ENCODE measurements at regions not wholly inside any gene's neighbourhood (a gene's known extent, or its start where the extent isn't known, plus 50 kb on each side); places are given as distances from the start of the nearest gene placed in this dataset.

DNA sequence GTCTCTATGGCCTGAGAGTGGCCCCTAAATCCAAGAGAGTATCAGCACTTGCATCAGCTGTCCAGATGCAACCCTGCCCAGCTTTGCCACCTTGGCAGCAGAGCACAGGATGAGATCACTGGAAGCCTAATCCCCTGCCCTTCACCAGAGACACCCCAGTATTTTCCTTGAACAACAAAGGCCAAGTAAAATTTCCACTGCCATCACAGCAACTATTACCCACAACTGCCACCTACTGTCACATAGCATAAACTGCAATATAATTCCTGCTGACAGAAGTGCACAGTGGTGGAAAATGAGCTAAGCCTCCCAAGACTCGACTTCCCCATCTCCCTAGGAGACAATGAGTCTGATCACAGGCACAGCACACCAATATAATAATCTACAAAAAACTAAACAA lies 462.8 kb upstream of the ZWINT start:
- H3K9me3 Mint-ChIP-seq (ENCODE audit: insufficient read depth): no peaks in the 10 kb centered on the region
- Histone ChIP-seq H2AFZ (ENCODE audit: insufficient read depth, low read depth, low read length, poor library complexity, severe bottlenecking) (no peak overlapping the region), H3K27me3 (replicated peaks in 1 of 4; ENCODE audit: control extremely low read depth in 1 of 4, control insufficient read depth in 3 of 4, insufficient read depth in 4 of 4, low read length in 3 of 4) (no peaks in the 10 kb centered on the region), H3K4me3 (ENCODE audit: control extremely low read depth in 1 of 5, extremely low read depth in 1 of 5, insufficient read depth in 1 of 5, low read depth in 2 of 5, low read length in 4 of 5) (no peak overlapping the region), H3K27ac (ENCODE audit: low read length in 2 of 2) (no peak overlapping the region), H3K9ac (ENCODE audit: low read length) (no peak overlapping the region), H3K79me2 (ENCODE audit: control insufficient read depth, insufficient read depth, low read length) (no peaks in the 10 kb centered on the region), H3K36me3 (replicated peaks in 1 of 2; ENCODE audit: control extremely low read depth in 1 of 2, control insufficient read depth in 1 of 2, extremely low read depth in 1 of 2, insufficient read depth in 2 of 2, low read length in 1 of 2) (no peaks in the 10 kb centered on the region), H3K4me2 (replicated peaks; ENCODE audit: low read depth, low read length, poor library complexity, severe bottlenecking) (no peak overlapping the region), H4K20me1 (ENCODE audit: control insufficient read depth, insufficient read depth, low read length, poor library complexity, severe bottlenecking) (no peaks in the 10 kb centered on the region), H3K4me1 (ENCODE audit: control insufficient read depth in 2 of 2, insufficient read depth in 2 of 2, low read length in 2 of 2) (no peaks in the 10 kb centered on the region), H3K9me3 (ENCODE audit: control extremely low read depth in 1 of 3, control insufficient read depth in 2 of 3, insufficient read depth in 1 of 3, low read length in 2 of 3) (peaks cover 0 to 14% (median 0%) of the 10 kb centered on the region in 3 donors)
- ATAC-seq (ENCODE audit: low read depth) (peak; percentile 51), DNase-seq (peak; percentile 19)
- WGBS (ENCODE audit: insufficient coverage): no CpG with 5 or more reads among the region's 1 CpG
- H3K27me3 Mint-ChIP-seq: no peaks in the 10 kb centered on the region
- no peak overlapping the region for H3K27ac Mint-ChIP-seq
- H3K4me3 Mint-ChIP-seq: no peak overlapping the region
- CTCF ChIA-PET: no interaction called here
- intact Hi-C loops (cut with micrococcal nuclease): loop anchor here (5.0 kb wide), 1 partner anchor 352 kb away; no protein-coding TSS in a partner anchor
- POLR2A ChIA-PET: no interaction called here
- no peaks in the 10 kb centered on the region for H3K4me1 Mint-ChIP-seq
- no peak for TF ChIP-seq EZH2 (IDR thresholded peaks at IDR 0.05; ENCODE audit: borderline replicate concordance, insufficient read depth, low read depth, low read length, poor library complexity, severe bottlenecking)
- TF ChIP-seq, protein P1, sequence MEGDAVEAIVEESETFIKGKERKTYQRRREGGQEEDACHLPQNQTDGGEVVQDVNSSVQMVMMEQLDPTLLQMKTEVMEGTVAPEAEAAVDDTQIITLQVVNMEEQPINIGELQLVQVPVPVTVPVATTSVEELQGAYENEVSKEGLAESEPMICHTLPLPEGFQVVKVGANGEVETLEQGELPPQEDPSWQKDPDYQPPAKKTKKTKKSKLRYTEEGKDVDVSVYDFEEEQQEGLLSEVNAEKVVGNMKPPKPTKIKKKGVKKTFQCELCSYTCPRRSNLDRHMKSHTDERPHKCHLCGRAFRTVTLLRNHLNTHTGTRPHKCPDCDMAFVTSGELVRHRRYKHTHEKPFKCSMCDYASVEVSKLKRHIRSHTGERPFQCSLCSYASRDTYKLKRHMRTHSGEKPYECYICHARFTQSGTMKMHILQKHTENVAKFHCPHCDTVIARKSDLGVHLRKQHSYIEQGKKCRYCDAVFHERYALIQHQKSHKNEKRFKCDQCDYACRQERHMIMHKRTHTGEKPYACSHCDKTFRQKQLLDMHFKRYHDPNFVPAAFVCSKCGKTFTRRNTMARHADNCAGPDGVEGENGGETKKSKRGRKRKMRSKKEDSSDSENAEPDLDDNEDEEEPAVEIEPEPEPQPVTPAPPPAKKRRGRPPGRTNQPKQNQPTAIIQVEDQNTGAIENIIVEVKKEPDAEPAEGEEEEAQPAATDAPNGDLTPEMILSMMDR (IDR thresholded peaks at IDR 0.05): peak; percentile 43

DNA sequence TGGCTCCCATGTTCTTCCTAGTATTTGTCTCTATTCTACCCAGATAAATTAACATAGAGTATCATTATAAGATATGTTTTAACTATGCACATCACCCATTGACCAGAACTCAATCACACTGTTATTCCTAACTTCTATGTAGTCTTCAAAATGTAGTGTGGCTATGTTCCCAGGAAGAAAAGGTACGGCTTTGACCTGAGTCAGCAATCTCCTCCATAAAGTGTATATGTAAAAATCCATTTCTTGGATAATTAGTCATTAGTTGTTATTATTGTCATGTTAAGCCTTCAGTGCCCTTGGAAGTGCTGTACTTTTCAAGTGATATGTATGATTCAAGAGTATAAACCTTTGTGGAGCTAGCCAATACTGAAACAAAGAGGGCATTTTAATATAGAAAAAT lies 444.0 kb upstream of the ZWINT start:
- no peaks in the 10 kb centered on the region for H3K36me3 ChIP-seq (replicated peaks in 1 of 2; ENCODE audit: control extremely low read depth in 1 of 2, control insufficient read depth in 1 of 2, extremely low read depth in 1 of 2, insufficient read depth in 2 of 2, low read length in 1 of 2)
- Mint-ChIP-seq H3K4me3 (no peak overlapping the region), H3K27ac (no peak overlapping the region), H3K27me3 (no peaks in the 10 kb centered on the region), H3K4me1 (no peaks in the 10 kb centered on the region), H3K9me3 (ENCODE audit: insufficient read depth) (no peaks in the 10 kb centered on the region)
- H4K20me1 ChIP-seq (ENCODE audit: control insufficient read depth, insufficient read depth, low read length, poor library complexity, severe bottlenecking): no peaks in the 10 kb centered on the region
- TF ChIP-seq, protein P1 (IDR thresholded peaks at IDR 0.05): no peak
- no peak for TF ChIP-seq EZH2 (IDR thresholded peaks at IDR 0.05; ENCODE audit: borderline replicate concordance, insufficient read depth, low read depth, low read length, poor library complexity, severe bottlenecking)
- H3K4me3 ChIP-seq (ENCODE audit: control extremely low read depth in 1 of 5, extremely low read depth in 1 of 5, insufficient read depth in 1 of 5, low read depth in 2 of 5, low read length in 4 of 5): no peak overlapping the region
- H3K9ac ChIP-seq (ENCODE audit: low read length): no peak overlapping the region
- DNase-seq: no peak
- no peaks in the 10 kb centered on the region for H3K4me1 ChIP-seq (ENCODE audit: control insufficient read depth in 2 of 2, insufficient read depth in 2 of 2, low read length in 2 of 2)
- H3K27me3 ChIP-seq (replicated peaks in 1 of 4; ENCODE audit: control extremely low read depth in 1 of 4, control insufficient read depth in 3 of 4, insufficient read depth in 4 of 4, low read length in 3 of 4): no peaks in the 10 kb centered on the region
- no CpG with 5 or more reads among the region's 1 CpG for WGBS (ENCODE audit: insufficient coverage)
- no peak overlapping the region for H3K27ac ChIP-seq (ENCODE audit: low read length in 2 of 2)
- H3K9me3 ChIP-seq (ENCODE audit: control extremely low read depth in 1 of 3, control insufficient read depth in 2 of 3, insufficient read depth in 1 of 3, low read length in 2 of 3): no peaks in the 10 kb centered on the region
- ATAC-seq (ENCODE audit: low read depth): no peak
- no peaks in the 10 kb centered on the region for H3K79me2 ChIP-seq (ENCODE audit: control insufficient read depth, insufficient read depth, low read length)
- intact Hi-C loops (cut with micrococcal nuclease): no loop called here
- no peak overlapping the region for H2AFZ ChIP-seq (ENCODE audit: insufficient read depth, low read depth, low read length, poor library complexity, severe bottlenecking)
- H3K4me2 ChIP-seq (replicated peaks; ENCODE audit: low read depth, low read length, poor library complexity, severe bottlenecking): no peak overlapping the region
- ChIA-PET POLR2A (no interaction called here), CTCF (no interaction called here)
